ENCODE measurements at regions not wholly inside any gene's neighbourhood (a gene's known extent, or its start where the extent isn't known, plus 50 kb on each side); places are given as distances from the start of the nearest gene placed in this dataset.
A peak's percentile ranks its signal among the peaks of the same experiment; 100 is the strongest.
"Not testable (repeated sequence)": the region's sequence is repeated elsewhere in the genome, so short reads cannot be mapped to it uniquely, and the experiment has no call there.

GRCh38 chr4:131638781-131639180 lies 1510.3 kb upstream of the PCDH10 start:
- Histone ChIP-seq H2AFZ (ENCODE audit: low read depth, low read length) (no peak overlapping the region), H4K20me1 (ENCODE audit: insufficient read depth, low read length) (no peaks in the 10 kb centered on the region), H3K4me1 (ENCODE audit: low read length) (no peaks in the 10 kb centered on the region), H3K36me3 (replicated peaks; ENCODE audit: low read depth, low read length) (peaks cover 3% of the 10 kb centered on the region), H3K27ac (ENCODE audit: low read length) (no peak overlapping the region), H3K4me2 (ENCODE audit: low read length) (no peak overlapping the region), H3K9ac (ENCODE audit: low read length) (no peak overlapping the region), H3K9me3 (ENCODE audit: insufficient read depth, low read length) (no peaks in the 10 kb centered on the region), H3K27me3 (ENCODE audit: low read depth, low read length) (no peaks in the 10 kb centered on the region), H3K79me2 (ENCODE audit: low read length) (no peaks in the 10 kb centered on the region), H3K4me3 (ENCODE audit: low read length) (no peak overlapping the region)
- no peak for TF ChIP-seq EZH2phosphoT487 (IDR thresholded peaks at IDR 0.05; ENCODE audit: low read depth)
- TF ChIP-seq, protein P1, sequence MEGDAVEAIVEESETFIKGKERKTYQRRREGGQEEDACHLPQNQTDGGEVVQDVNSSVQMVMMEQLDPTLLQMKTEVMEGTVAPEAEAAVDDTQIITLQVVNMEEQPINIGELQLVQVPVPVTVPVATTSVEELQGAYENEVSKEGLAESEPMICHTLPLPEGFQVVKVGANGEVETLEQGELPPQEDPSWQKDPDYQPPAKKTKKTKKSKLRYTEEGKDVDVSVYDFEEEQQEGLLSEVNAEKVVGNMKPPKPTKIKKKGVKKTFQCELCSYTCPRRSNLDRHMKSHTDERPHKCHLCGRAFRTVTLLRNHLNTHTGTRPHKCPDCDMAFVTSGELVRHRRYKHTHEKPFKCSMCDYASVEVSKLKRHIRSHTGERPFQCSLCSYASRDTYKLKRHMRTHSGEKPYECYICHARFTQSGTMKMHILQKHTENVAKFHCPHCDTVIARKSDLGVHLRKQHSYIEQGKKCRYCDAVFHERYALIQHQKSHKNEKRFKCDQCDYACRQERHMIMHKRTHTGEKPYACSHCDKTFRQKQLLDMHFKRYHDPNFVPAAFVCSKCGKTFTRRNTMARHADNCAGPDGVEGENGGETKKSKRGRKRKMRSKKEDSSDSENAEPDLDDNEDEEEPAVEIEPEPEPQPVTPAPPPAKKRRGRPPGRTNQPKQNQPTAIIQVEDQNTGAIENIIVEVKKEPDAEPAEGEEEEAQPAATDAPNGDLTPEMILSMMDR (IDR thresholded peaks at IDR 0.05; ENCODE audit: low read depth, low read length), result no peak

- Histone ChIP-seq H3K27ac (ENCODE audit: low read length) (no peak overlapping the region), H2AFZ (ENCODE audit: low read depth, low read length) (0 out of 2 replicates have a peak overlapping the region, but pooled peaks have one; percentile 24), H4K20me1 (ENCODE audit: insufficient read depth, low read length) (no peaks in the 10 kb centered on the region), H3K4me3 (ENCODE audit: low read length) (no peak overlapping the region), H3K27me3 (ENCODE audit: low read depth, low read length) (no peaks in the 10 kb centered on the region), H3K79me2 (ENCODE audit: low read length) (no peaks in the 10 kb centered on the region), H3K36me3 (replicated peaks; ENCODE audit: low read depth, low read length) (no peaks in the 10 kb centered on the region), H3K4me1 (ENCODE audit: low read length) (peaks cover 6% of the 10 kb centered on the region; the same call in 1 of the 2 replicates), H3K9me3 (ENCODE audit: insufficient read depth, low read length) (no peaks in the 10 kb centered on the region), H3K9ac (ENCODE audit: low read length) (no peak overlapping the region), H3K4me2 (ENCODE audit: low read length) (no peak overlapping the region)
- TF ChIP-seq, protein P1 (IDR thresholded peaks at IDR 0.05; ENCODE audit: low read depth, low read length), result peak; percentile 46
- TF ChIP-seq EZH2phosphoT487 (IDR thresholded peaks at IDR 0.05; ENCODE audit: low read depth), result no peak
These were observed 1504.5 kb upstream of the PCDH10 start for GRCh38 chr4:131644619-131645018.

- Histone ChIP-seq H3K9me3 (ENCODE audit: insufficient read depth, low read length) (no peaks in the 10 kb centered on the region), H3K79me2 (ENCODE audit: low read length) (no peaks in the 10 kb centered on the region), H4K20me1 (ENCODE audit: insufficient read depth, low read length) (no peaks in the 10 kb centered on the region), H3K27me3 (ENCODE audit: low read depth, low read length) (no peaks in the 10 kb centered on the region), H3K9ac (ENCODE audit: low read length) (no peak overlapping the region), H3K27ac (ENCODE audit: low read length) (no peak overlapping the region), H3K4me1 (ENCODE audit: low read length) (peaks cover 12% of the 10 kb centered on the region), H3K36me3 (replicated peaks; ENCODE audit: low read depth, low read length) (no peaks in the 10 kb centered on the region), H3K4me2 (ENCODE audit: low read length) (no peak overlapping the region), H2AFZ (ENCODE audit: low read depth, low read length) (no peak overlapping the region), H3K4me3 (ENCODE audit: low read length) (no peak overlapping the region)
- TF ChIP-seq EZH2phosphoT487 (IDR thresholded peaks at IDR 0.05; ENCODE audit: low read depth), result no peak
- TF ChIP-seq, protein P1 (IDR thresholded peaks at IDR 0.05; ENCODE audit: low read depth, low read length), result no peak
These were observed 1499.9 kb upstream of the PCDH10 start for GRCh38 chr4:131649227-131649626.

GRCh38 chr4:131650951-131651350 lies 1498.1 kb upstream of the PCDH10 start:
- Histone ChIP-seq H3K36me3 (replicated peaks; ENCODE audit: low read depth, low read length) (no peaks in the 10 kb centered on the region), H3K27me3 (ENCODE audit: low read depth, low read length) (no peaks in the 10 kb centered on the region), H3K4me1 (ENCODE audit: low read length) (peaks cover 6% of the 10 kb centered on the region), H3K4me3 (ENCODE audit: low read length) (no peak overlapping the region), H4K20me1 (ENCODE audit: insufficient read depth, low read length) (no peaks in the 10 kb centered on the region), H3K9me3 (ENCODE audit: insufficient read depth, low read length) (no peaks in the 10 kb centered on the region), H3K4me2 (ENCODE audit: low read length) (no peak overlapping the region), H2AFZ (ENCODE audit: low read depth, low read length) (no peak overlapping the region), H3K27ac (ENCODE audit: low read length) (no peak overlapping the region), H3K79me2 (ENCODE audit: low read length) (no peaks in the 10 kb centered on the region), H3K9ac (ENCODE audit: low read length) (no peak overlapping the region)
- TF ChIP-seq, protein P1 (IDR thresholded peaks at IDR 0.05; ENCODE audit: low read depth, low read length), result no peak
- no peak for TF ChIP-seq EZH2phosphoT487 (IDR thresholded peaks at IDR 0.05; ENCODE audit: low read depth)

- H3K27me3 ChIP-seq (ENCODE audit: low read depth, low read length); H4K20me1 ChIP-seq (ENCODE audit: insufficient read depth, low read length); H2AFZ ChIP-seq (ENCODE audit: low read depth, low read length); H3K79me2 ChIP-seq (ENCODE audit: low read length); H3K36me3 ChIP-seq (replicated peaks; ENCODE audit: low read depth, low read length); H3K27ac ChIP-seq (ENCODE audit: low read length); H3K4me1 ChIP-seq (ENCODE audit: low read length); H3K9ac ChIP-seq (ENCODE audit: low read length); H3K9me3 ChIP-seq (ENCODE audit: insufficient read depth, low read length); H3K4me3 ChIP-seq (ENCODE audit: low read length); H3K4me2 ChIP-seq (ENCODE audit: low read length): not testable (repeated sequence)
These were observed 1465.8 kb upstream of the PCDH10 start for GRCh38 chr4:131683314-131683713.

All from OCI-LY3 (cell line).